H1 (cell line): ENCODE measurements at regions not wholly inside any gene's neighbourhood (a gene's known extent, or its start where the extent isn't known, plus 50 kb on each side); places are given as distances from the start of the nearest gene placed in this dataset.

Experiments
- ASH2L ChIP-seq: fragments of 200-600, 300-600 bp; sonication (generic); IDR thresholded peaks from one replicate; pipeline ENCODE4 v1.7.1; 2017; ENCODE audit warnings: low read length
- CEBPB ChIP-seq: IDR thresholded peaks from 2 replicates; pipeline ENCODE4 v1.6.1; 2012; ENCODE audit warnings: low read depth, low read length
- SIRT6 ChIP-seq: IDR thresholded peaks from one replicate; pipeline ENCODE4 v1.7.1; 2012; ENCODE audit warnings: low read length, inconsistent platforms
- SUZ12 ChIP-seq: fragments of 200-600 bp; sonication (generic); IDR thresholded peaks from 2 replicates; pipeline ENCODE4 v1.6.1; 2012; ENCODE audit warnings: mild to moderate bottlenecking, inconsistent platforms, low read length, moderate library complexity, mixed read lengths
- TF ChIP-seq, protein P1 (sequence below): fragments of 300-600 bp; sonication (generic); IDR thresholded peaks from 2 replicates; pipeline ENCODE4 v1.7.1; 2012; ENCODE audit warnings: low read length, moderate library complexity, mild to moderate bottlenecking, inconsistent platforms; ENCODE audit not compliant: insufficient replicate concordance

DNA sequence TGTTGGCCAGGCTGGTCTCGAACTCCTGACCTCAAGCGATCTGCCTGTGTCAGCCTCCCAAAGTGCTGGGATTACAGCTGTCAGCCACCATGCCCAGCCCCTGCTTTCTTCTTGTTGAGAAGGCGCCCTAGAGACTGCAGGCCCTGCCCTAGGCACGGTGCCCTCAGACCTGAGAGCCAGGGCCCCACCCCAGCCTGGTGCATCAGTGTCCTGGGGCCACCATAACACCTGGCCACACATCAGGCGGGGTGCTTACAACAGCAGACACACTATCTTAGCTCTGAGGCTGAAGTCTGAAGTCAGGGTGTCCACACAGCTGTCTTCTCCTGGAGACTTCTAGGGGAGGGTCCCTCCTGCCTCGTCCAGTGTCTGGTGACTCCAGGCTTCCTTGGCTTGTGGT, 120.6 kb downstream of the NDUFA10 start (continued):
- no peak for TF ChIP-seq SUZ12
- no peak for TF ChIP-seq ASH2L
- no peak for TF ChIP-seq CEBPB
- no peak for TF ChIP-seq SIRT6
- TF ChIP-seq, protein P1, sequence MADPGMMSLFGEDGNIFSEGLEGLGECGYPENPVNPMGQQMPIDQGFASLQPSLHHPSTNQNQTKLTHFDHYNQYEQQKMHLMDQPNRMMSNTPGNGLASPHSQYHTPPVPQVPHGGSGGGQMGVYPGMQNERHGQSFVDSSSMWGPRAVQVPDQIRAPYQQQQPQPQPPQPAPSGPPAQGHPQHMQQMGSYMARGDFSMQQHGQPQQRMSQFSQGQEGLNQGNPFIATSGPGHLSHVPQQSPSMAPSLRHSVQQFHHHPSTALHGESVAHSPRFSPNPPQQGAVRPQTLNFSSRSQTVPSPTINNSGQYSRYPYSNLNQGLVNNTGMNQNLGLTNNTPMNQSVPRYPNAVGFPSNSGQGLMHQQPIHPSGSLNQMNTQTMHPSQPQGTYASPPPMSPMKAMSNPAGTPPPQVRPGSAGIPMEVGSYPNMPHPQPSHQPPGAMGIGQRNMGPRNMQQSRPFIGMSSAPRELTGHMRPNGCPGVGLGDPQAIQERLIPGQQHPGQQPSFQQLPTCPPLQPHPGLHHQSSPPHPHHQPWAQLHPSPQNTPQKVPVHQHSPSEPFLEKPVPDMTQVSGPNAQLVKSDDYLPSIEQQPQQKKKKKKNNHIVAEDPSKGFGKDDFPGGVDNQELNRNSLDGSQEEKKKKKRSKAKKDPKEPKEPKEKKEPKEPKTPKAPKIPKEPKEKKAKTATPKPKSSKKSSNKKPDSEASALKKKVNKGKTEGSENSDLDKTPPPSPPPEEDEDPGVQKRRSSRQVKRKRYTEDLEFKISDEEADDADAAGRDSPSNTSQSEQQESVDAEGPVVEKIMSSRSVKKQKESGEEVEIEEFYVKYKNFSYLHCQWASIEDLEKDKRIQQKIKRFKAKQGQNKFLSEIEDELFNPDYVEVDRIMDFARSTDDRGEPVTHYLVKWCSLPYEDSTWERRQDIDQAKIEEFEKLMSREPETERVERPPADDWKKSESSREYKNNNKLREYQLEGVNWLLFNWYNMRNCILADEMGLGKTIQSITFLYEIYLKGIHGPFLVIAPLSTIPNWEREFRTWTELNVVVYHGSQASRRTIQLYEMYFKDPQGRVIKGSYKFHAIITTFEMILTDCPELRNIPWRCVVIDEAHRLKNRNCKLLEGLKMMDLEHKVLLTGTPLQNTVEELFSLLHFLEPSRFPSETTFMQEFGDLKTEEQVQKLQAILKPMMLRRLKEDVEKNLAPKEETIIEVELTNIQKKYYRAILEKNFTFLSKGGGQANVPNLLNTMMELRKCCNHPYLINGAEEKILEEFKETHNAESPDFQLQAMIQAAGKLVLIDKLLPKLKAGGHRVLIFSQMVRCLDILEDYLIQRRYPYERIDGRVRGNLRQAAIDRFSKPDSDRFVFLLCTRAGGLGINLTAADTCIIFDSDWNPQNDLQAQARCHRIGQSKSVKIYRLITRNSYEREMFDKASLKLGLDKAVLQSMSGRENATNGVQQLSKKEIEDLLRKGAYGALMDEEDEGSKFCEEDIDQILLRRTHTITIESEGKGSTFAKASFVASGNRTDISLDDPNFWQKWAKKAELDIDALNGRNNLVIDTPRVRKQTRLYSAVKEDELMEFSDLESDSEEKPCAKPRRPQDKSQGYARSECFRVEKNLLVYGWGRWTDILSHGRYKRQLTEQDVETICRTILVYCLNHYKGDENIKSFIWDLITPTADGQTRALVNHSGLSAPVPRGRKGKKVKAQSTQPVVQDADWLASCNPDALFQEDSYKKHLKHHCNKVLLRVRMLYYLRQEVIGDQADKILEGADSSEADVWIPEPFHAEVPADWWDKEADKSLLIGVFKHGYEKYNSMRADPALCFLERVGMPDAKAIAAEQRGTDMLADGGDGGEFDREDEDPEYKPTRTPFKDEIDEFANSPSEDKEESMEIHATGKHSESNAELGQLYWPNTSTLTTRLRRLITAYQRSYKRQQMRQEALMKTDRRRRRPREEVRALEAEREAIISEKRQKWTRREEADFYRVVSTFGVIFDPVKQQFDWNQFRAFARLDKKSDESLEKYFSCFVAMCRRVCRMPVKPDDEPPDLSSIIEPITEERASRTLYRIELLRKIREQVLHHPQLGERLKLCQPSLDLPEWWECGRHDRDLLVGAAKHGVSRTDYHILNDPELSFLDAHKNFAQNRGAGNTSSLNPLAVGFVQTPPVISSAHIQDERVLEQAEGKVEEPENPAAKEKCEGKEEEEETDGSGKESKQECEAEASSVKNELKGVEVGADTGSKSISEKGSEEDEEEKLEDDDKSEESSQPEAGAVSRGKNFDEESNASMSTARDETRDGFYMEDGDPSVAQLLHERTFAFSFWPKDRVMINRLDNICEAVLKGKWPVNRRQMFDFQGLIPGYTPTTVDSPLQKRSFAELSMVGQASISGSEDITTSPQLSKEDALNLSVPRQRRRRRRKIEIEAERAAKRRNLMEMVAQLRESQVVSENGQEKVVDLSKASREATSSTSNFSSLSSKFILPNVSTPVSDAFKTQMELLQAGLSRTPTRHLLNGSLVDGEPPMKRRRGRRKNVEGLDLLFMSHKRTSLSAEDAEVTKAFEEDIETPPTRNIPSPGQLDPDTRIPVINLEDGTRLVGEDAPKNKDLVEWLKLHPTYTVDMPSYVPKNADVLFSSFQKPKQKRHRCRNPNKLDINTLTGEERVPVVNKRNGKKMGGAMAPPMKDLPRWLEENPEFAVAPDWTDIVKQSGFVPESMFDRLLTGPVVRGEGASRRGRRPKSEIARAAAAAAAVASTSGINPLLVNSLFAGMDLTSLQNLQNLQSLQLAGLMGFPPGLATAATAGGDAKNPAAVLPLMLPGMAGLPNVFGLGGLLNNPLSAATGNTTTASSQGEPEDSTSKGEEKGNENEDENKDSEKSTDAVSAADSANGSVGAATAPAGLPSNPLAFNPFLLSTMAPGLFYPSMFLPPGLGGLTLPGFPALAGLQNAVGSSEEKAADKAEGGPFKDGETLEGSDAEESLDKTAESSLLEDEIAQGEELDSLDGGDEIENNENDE = no peak
